ENCODE measurements at regions not wholly inside any gene's neighbourhood (a gene's known extent, or its start where the extent isn't known, plus 50 kb on each side); places are given as distances from the start of the nearest gene placed in this dataset.

- ATAC-seq (no peak), FAIRE-seq (no peak), DNase-seq (ENCODE audit: low read depth, low spot score) (no peak)
- intact Hi-C loops (cut with micrococcal nuclease; ENCODE audit: unreplicated experiment), result loop anchor here (10.0 kb wide), 1 partner anchor 223 kb away; no protein-coding TSS in a partner anchor
- WGBS (ENCODE audit: insufficient coverage, insufficient replicate concordance, low lambda C conversion rate, missing lambda C conversion rate), result 47% methylated on average over 7 of the region's 7 CpGs
- in situ Hi-C loops (cut with MboI), result no loop called here
- ChIA-PET POLR2A (no interaction called here), CTCF (interaction anchor here (0.6 to 1.5 kb wide), 3 partner anchors 11 to 225 kb away, joined by 3 to 5 read pairs (median 3); no protein-coding TSS in a partner anchor), RAD21 (ENCODE audit: unreplicated experiment) (interaction anchor here (1.2 kb wide), 1 partner anchor 315 kb away, joined by 3 read pairs; no protein-coding TSS in a partner anchor), SMC1A (ENCODE audit: uncharacterized antibody, unreplicated experiment) (no interaction called here)
- Histone ChIP-seq H3K9me3 (replicated peaks; ENCODE audit: control insufficient read depth, insufficient read depth, low read length) (no peaks in the 10 kb centered on the region), H3K4me2 (ENCODE audit: control insufficient read depth, insufficient read depth) (no peak overlapping the region), H3K4me1 (ENCODE audit: control insufficient read depth, insufficient read depth, low read length) (no peaks in the 10 kb centered on the region), H3K79me2 (ENCODE audit: control insufficient read depth, insufficient read depth, low read length) (no peaks in the 10 kb centered on the region), H2AFZ (ENCODE audit: control insufficient read depth, low read depth, low read length) (no peak overlapping the region), H3K9ac (ENCODE audit: control insufficient read depth, insufficient read depth, low read length) (no peak overlapping the region), H3K27ac (ENCODE audit: control insufficient read depth, insufficient read depth) (no peak overlapping the region), H3K27me3 (replicated peaks in 1 of 2; ENCODE audit: control insufficient read depth in 2 of 2, insufficient read depth in 2 of 2, low read length in 1 of 2) (no peaks in the 10 kb centered on the region), H3K36me3 (ENCODE audit: control insufficient read depth in 2 of 2, insufficient read depth in 2 of 2, low read length in 1 of 2) (no peaks in the 10 kb centered on the region), H3K4me3 (no peak overlapping the region), H4K20me1 (ENCODE audit: control insufficient read depth, insufficient read depth) (no peaks in the 10 kb centered on the region)
- TF ChIP-seq BRCA1 (IDR thresholded peaks at IDR 0.05; ENCODE audit: low read depth, low read length) (no peak), SMAD1 (IDR thresholded peaks at IDR 0.05; ENCODE audit: low read depth, partially characterized antibody) (no peak), ZBTB33 (IDR thresholded peaks at IDR 0.05) (no peak), HSF1 (IDR thresholded peaks at IDR 0.05; ENCODE audit: low read depth, low read length) (no peak), HDGF (IDR thresholded peaks at IDR 0.05) (no peak), NR2F1 (conservative IDR thresholded peaks at IDR 0.05) (no peak), HDAC6 (IDR thresholded peaks at IDR 0.05; ENCODE audit: unreplicated experiment) (no peak), TCF3 (IDR thresholded peaks at IDR 0.05; ENCODE audit: borderline replicate concordance, insufficient read depth, low read depth, low read length) (no peak), RELB (IDR thresholded peaks at IDR 0.05; ENCODE audit: low read depth) (no peak), CREM (IDR thresholded peaks at IDR 0.05; ENCODE audit: low read depth) (no peak), CBX5 (IDR thresholded peaks at IDR 0.05; ENCODE audit: low read depth) (no peak), POLR2A (IDR thresholded peaks at IDR 0.05; ENCODE audit: low read depth, low read length) (no peak), NRF1 (conservative IDR thresholded peaks at IDR 0.05; ENCODE audit: low read depth, low read length) (no peak), BMI1 (IDR thresholded peaks at IDR 0.05; ENCODE audit: borderline replicate concordance) (no peak), CUX1 (IDR thresholded peaks at IDR 0.05; ENCODE audit: insufficient replicate concordance, low read depth, low read length) (no peak)
- no TSS peak for BruUV-seq (replicated peaks)
Observed at GRCh38 chr16:73882033-73882432, 414.6 kb upstream of the PSMD7 start.
